ENCODE measurements at regions not wholly inside any gene's neighbourhood (a gene's known extent, or its start where the extent isn't known, plus 50 kb on each side); places are given as distances from the start of the nearest gene placed in this dataset.

GRCh38 chr10:131015271-131015670 lies 296.2 kb downstream of the TCERG1L start:
- H3K36me3 Mint-ChIP-seq = no peaks in the 10 kb centered on the region
- H3K4me1 Mint-ChIP-seq (ENCODE audit: low read depth) = no peaks in the 10 kb centered on the region
- intact Hi-C loops (cut with micrococcal nuclease) = no loop called here
- POLR2A ChIA-PET = no interaction called here
- H3K9me3 Mint-ChIP-seq = no peaks in the 10 kb centered on the region
- no peak overlapping the region for H3K27ac Mint-ChIP-seq
- DNase-seq = no peak
- CTCF ChIA-PET = no interaction called here
- no peak overlapping the region for H3K4me3 Mint-ChIP-seq
- H3K27me3 Mint-ChIP-seq = no peaks in the 10 kb centered on the region

GRCh38 chr10:131016556-131016955 lies 295.0 kb downstream of the TCERG1L start:
- Mint-ChIP-seq H3K27ac (no peak overlapping the region), H3K4me3 (no peak overlapping the region), H3K36me3 (no peaks in the 10 kb centered on the region), H3K9me3 (no peaks in the 10 kb centered on the region), H3K27me3 (no peaks in the 10 kb centered on the region), H3K4me1 (ENCODE audit: low read depth) (no peaks in the 10 kb centered on the region)
- CTCF ChIA-PET = no interaction called here
- POLR2A ChIA-PET = no interaction called here
- intact Hi-C loops (cut with micrococcal nuclease) = no loop called here
- no peak for DNase-seq

GRCh38 chr10:131017566-131018285 lies 293.8 kb downstream of the TCERG1L start:
- Mint-ChIP-seq H3K4me1 (ENCODE audit: low read depth) (no peaks in the 10 kb centered on the region), H3K4me3 (no peak overlapping the region), H3K36me3 (no peaks in the 10 kb centered on the region), H3K27ac (no peak overlapping the region), H3K9me3 (no peaks in the 10 kb centered on the region), H3K27me3 (no peaks in the 10 kb centered on the region)
- ChIA-PET CTCF (no interaction called here), POLR2A (no interaction called here)
- DNase-seq = no peak
- intact Hi-C loops (cut with micrococcal nuclease) = no loop called here

- no peaks in the 10 kb centered on the region for H3K9me3 Mint-ChIP-seq
- no peaks in the 10 kb centered on the region for H3K4me1 Mint-ChIP-seq (ENCODE audit: low read depth)
- no peaks in the 10 kb centered on the region for H3K27me3 Mint-ChIP-seq
- no peak overlapping the region for H3K4me3 Mint-ChIP-seq
- no peak for DNase-seq
- intact Hi-C loops (cut with micrococcal nuclease) = no loop called here
- no peaks in the 10 kb centered on the region for H3K36me3 Mint-ChIP-seq
- H3K27ac Mint-ChIP-seq = no peak overlapping the region
- ChIA-PET CTCF (no interaction called here), POLR2A (no interaction called here)
These were observed 292.5 kb downstream of the TCERG1L start for GRCh38 chr10:131018886-131019500.

- no peaks in the 10 kb centered on the region for H3K4me1 Mint-ChIP-seq (ENCODE audit: low read depth)
- DNase-seq = no peak
- intact Hi-C loops (cut with micrococcal nuclease) = no loop called here
- ChIA-PET CTCF (no interaction called here), POLR2A (no interaction called here)
- no peak overlapping the region for H3K27ac Mint-ChIP-seq
- H3K36me3 Mint-ChIP-seq = no peaks in the 10 kb centered on the region
- no peaks in the 10 kb centered on the region for H3K27me3 Mint-ChIP-seq
- no peak overlapping the region for H3K4me3 Mint-ChIP-seq
- H3K9me3 Mint-ChIP-seq = no peaks in the 10 kb centered on the region
These were observed 291.8 kb downstream of the TCERG1L start for GRCh38 chr10:131019696-131020095.

- DNase-seq = no peak
- Mint-ChIP-seq H3K27ac (no peak overlapping the region), H3K27me3 (no peaks in the 10 kb centered on the region), H3K4me1 (ENCODE audit: low read depth) (no peaks in the 10 kb centered on the region), H3K9me3 (no peaks in the 10 kb centered on the region), H3K4me3 (no peak overlapping the region), H3K36me3 (no peaks in the 10 kb centered on the region)
- intact Hi-C loops (cut with micrococcal nuclease) = no loop called here
- ChIA-PET POLR2A (no interaction called here), CTCF (no interaction called here)
These were observed 290.7 kb downstream of the TCERG1L start for GRCh38 chr10:131020775-131021174.

GRCh38 chr10:131021246-131021895 lies 290.1 kb downstream of the TCERG1L start:
- H3K36me3 Mint-ChIP-seq = no peaks in the 10 kb centered on the region
- H3K27ac Mint-ChIP-seq = no peak overlapping the region
- H3K27me3 Mint-ChIP-seq = no peaks in the 10 kb centered on the region
- ChIA-PET POLR2A (no interaction called here), CTCF (no interaction called here)
- intact Hi-C loops (cut with micrococcal nuclease) = no loop called here
- no peak for DNase-seq
- no peaks in the 10 kb centered on the region for H3K9me3 Mint-ChIP-seq
- H3K4me3 Mint-ChIP-seq = no peak overlapping the region
- no peaks in the 10 kb centered on the region for H3K4me1 Mint-ChIP-seq (ENCODE audit: low read depth)

GRCh38 chr10:131021969-131022368 lies 289.6 kb downstream of the TCERG1L start:
- intact Hi-C loops (cut with micrococcal nuclease) = no loop called here
- Mint-ChIP-seq H3K9me3 (no peaks in the 10 kb centered on the region), H3K4me3 (no peak overlapping the region), H3K27me3 (no peaks in the 10 kb centered on the region), H3K36me3 (no peaks in the 10 kb centered on the region), H3K4me1 (ENCODE audit: low read depth) (no peaks in the 10 kb centered on the region), H3K27ac (no peak overlapping the region)
- CTCF ChIA-PET = no interaction called here
- DNase-seq = no peak
- POLR2A ChIA-PET = no interaction called here

GRCh38 chr10:131022369-131022768 lies 289.2 kb downstream of the TCERG1L start:
- POLR2A ChIA-PET = no interaction called here
- no peak overlapping the region for H3K27ac Mint-ChIP-seq

GRCh38 chr10:131022981-131023380 lies 288.5 kb downstream of the TCERG1L start:
- no peaks in the 10 kb centered on the region for H3K36me3 Mint-ChIP-seq
- intact Hi-C loops (cut with micrococcal nuclease) = no loop called here
- no peaks in the 10 kb centered on the region for H3K9me3 Mint-ChIP-seq
- ChIA-PET CTCF (no interaction called here), POLR2A (no interaction called here)
- no peak overlapping the region for H3K27ac Mint-ChIP-seq
- H3K4me1 Mint-ChIP-seq (ENCODE audit: low read depth) = no peaks in the 10 kb centered on the region
- no peak overlapping the region for H3K4me3 Mint-ChIP-seq
- H3K27me3 Mint-ChIP-seq = no peaks in the 10 kb centered on the region
- no peak for DNase-seq

More at GRCh38 chr10:131022369-131022768, 289.2 kb downstream of the TCERG1L start:
- Mint-ChIP-seq H3K36me3 (no peaks in the 10 kb centered on the region), H3K27me3 (no peaks in the 10 kb centered on the region), H3K4me3 (no peak overlapping the region), H3K9me3 (no peaks in the 10 kb centered on the region), H3K4me1 (ENCODE audit: low read depth) (no peaks in the 10 kb centered on the region)
- CTCF ChIA-PET = no interaction called here
- DNase-seq = no peak
- intact Hi-C loops (cut with micrococcal nuclease) = no loop called here

- H3K9me3 Mint-ChIP-seq = no peaks in the 10 kb centered on the region
- CTCF ChIA-PET = no interaction called here
- intact Hi-C loops (cut with micrococcal nuclease) = no loop called here
- no peaks in the 10 kb centered on the region for H3K36me3 Mint-ChIP-seq
- H3K27ac Mint-ChIP-seq = no peak overlapping the region
- POLR2A ChIA-PET = no interaction called here
- no peaks in the 10 kb centered on the region for H3K27me3 Mint-ChIP-seq
- H3K4me1 Mint-ChIP-seq (ENCODE audit: low read depth) = no peaks in the 10 kb centered on the region
- no peak for DNase-seq
- no peak overlapping the region for H3K4me3 Mint-ChIP-seq
These were observed 287.0 kb downstream of the TCERG1L start for GRCh38 chr10:131024259-131025131.

- Mint-ChIP-seq H3K4me1 (ENCODE audit: low read depth) (no peaks in the 10 kb centered on the region), H3K27ac (no peak overlapping the region), H3K27me3 (no peaks in the 10 kb centered on the region), H3K4me3 (no peak overlapping the region), H3K9me3 (no peaks in the 10 kb centered on the region), H3K36me3 (no peaks in the 10 kb centered on the region)
- no peak for DNase-seq
- ChIA-PET CTCF (no interaction called here), POLR2A (no interaction called here)
- intact Hi-C loops (cut with micrococcal nuclease) = no loop called here
These were observed 286.2 kb downstream of the TCERG1L start for GRCh38 chr10:131025333-131025732.
